ENCODE measurements at regions not wholly inside any gene's neighbourhood (a gene's known extent, or its start where the extent isn't known, plus 50 kb on each side); places are given as distances from the start of the nearest gene placed in this dataset.

DNA sequence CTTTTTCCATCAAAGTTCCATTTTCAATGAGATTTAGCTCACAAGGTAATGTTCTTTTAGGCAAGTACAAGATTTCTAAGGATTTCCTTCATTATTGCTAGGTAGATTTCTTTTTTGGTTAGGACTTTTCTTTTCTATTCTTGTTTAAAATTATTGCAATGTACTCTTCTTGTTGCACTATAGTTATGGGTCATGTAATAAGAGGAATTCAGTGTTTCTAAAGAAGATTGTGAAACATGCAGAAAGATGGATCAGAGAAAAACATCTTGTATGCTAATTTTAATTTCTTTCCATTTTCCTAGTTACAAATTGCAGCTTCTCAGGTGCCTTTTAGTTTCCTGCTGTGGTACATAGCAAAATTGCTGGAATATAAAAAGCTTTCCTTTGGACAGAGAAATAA is 56.1 kb downstream of the BTG1 start:
- no peaks in the 10 kb centered on the region for H3K36me3 Mint-ChIP-seq (ENCODE audit: low read depth)
- H3K27me3 Mint-ChIP-seq (ENCODE audit: low read depth, poor library complexity), result peaks cover 3% of the 10 kb centered on the region
- H3K9me3 Mint-ChIP-seq, result no peaks in the 10 kb centered on the region
- H3K27ac Mint-ChIP-seq, result no peak overlapping the region
- DNase-seq, result no peak
- H3K4me1 Mint-ChIP-seq, result peaks cover 12% of the 10 kb centered on the region
- TF ChIP-seq, protein P1, sequence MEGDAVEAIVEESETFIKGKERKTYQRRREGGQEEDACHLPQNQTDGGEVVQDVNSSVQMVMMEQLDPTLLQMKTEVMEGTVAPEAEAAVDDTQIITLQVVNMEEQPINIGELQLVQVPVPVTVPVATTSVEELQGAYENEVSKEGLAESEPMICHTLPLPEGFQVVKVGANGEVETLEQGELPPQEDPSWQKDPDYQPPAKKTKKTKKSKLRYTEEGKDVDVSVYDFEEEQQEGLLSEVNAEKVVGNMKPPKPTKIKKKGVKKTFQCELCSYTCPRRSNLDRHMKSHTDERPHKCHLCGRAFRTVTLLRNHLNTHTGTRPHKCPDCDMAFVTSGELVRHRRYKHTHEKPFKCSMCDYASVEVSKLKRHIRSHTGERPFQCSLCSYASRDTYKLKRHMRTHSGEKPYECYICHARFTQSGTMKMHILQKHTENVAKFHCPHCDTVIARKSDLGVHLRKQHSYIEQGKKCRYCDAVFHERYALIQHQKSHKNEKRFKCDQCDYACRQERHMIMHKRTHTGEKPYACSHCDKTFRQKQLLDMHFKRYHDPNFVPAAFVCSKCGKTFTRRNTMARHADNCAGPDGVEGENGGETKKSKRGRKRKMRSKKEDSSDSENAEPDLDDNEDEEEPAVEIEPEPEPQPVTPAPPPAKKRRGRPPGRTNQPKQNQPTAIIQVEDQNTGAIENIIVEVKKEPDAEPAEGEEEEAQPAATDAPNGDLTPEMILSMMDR (IDR thresholded peaks at IDR 0.05), result no peak
- H3K4me3 Mint-ChIP-seq, result no peak overlapping the region

DNA sequence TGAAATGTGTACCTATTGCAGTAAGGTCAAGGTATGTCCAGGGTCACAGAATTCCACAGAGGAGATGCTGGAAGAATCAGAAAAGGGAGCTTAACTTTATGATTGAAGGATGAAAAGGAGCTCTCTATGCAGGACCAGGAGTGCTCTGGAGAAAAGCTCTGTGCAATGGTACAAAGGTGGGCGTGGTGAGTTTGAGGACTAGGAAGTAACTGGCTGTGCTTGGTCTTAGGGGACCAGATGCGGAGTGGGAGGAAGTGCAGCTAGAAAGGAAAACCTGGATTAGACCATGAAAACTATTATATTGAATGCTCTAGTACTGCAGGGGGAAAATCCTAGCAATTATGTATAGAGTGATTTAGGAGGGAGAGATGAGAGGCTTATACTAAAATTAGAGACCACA is 56.8 kb downstream of the BTG1 start:
- Mint-ChIP-seq H3K27ac (no peak overlapping the region), H3K9me3 (no peaks in the 10 kb centered on the region), H3K27me3 (ENCODE audit: low read depth, poor library complexity) (peaks cover 3% of the 10 kb centered on the region), H3K36me3 (ENCODE audit: low read depth) (no peaks in the 10 kb centered on the region), H3K4me1 (peaks cover 12% of the 10 kb centered on the region), H3K4me3 (no peak overlapping the region)
- no peak for DNase-seq
- TF ChIP-seq, protein P1 (IDR thresholded peaks at IDR 0.05), result no peak

DNA sequence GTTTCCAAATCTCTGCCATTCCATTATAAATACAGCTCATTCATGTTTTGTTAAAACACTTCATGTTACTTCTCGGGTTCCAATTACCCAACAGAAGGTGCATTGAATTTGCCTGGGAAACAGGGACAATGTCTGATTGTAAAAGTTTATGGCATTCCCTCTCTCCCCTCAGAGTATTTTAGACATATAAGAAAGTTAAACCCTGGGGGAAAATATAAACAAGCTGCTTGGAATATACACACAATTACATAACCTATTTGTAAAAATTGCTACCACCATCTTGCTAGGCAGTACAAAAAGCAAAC is 60.0 kb downstream of the BTG1 start:
- no peak overlapping the region for H3K4me3 Mint-ChIP-seq
- no peaks in the 10 kb centered on the region for H3K9me3 Mint-ChIP-seq
- H3K27ac Mint-ChIP-seq, result no peak overlapping the region
- TF ChIP-seq, protein P1 (IDR thresholded peaks at IDR 0.05), result no peak
- no peaks in the 10 kb centered on the region for H3K36me3 Mint-ChIP-seq (ENCODE audit: low read depth)
- peaks cover 14% of the 10 kb centered on the region for H3K4me1 Mint-ChIP-seq
- no peak for DNase-seq
- H3K27me3 Mint-ChIP-seq (ENCODE audit: low read depth, poor library complexity), result peaks cover 3% of the 10 kb centered on the region

DNA sequence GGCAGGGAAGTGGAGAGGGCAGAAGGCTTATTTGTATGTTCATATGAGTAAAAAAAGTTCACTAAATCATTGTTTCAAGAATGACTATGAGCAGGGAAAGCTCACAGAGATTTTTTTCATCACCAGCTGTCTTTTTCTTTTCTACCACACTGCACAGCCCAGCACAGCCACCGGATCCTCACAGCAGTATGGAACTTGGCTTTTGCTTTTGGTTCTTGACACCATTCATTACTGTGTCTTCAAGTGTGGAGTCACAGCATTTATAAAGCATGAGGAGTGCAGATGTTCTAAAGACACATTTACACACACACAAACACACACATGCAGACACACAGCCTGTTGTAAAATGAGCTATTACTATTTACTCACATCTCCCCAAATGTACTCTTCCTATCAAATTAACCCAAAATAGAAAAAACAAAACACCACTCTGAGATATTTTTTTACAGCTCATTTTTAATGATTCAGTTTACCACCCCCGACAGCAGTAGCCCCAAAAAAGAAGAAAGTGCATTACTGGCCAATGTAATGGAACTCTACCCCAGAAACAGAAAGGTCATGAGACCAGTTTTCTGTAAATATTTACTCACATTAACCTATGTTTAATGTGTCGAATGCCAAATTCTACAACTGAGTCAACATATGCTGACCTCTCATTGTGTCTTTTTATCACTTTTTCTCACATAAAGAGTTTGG is 60.5 kb downstream of the BTG1 start:
- H3K9me3 Mint-ChIP-seq, result no peaks in the 10 kb centered on the region
- peaks cover 3% of the 10 kb centered on the region for H3K27me3 Mint-ChIP-seq (ENCODE audit: low read depth, poor library complexity)
- TF ChIP-seq, protein P1 (IDR thresholded peaks at IDR 0.05), result no peak
- H3K4me1 Mint-ChIP-seq, result peaks cover 19% of the 10 kb centered on the region
- H3K36me3 Mint-ChIP-seq (ENCODE audit: low read depth), result no peaks in the 10 kb centered on the region
- H3K4me3 Mint-ChIP-seq, result no peak overlapping the region
- DNase-seq, result no peak
- peak overlapping the region; percentile 1 for H3K27ac Mint-ChIP-seq

DNA sequence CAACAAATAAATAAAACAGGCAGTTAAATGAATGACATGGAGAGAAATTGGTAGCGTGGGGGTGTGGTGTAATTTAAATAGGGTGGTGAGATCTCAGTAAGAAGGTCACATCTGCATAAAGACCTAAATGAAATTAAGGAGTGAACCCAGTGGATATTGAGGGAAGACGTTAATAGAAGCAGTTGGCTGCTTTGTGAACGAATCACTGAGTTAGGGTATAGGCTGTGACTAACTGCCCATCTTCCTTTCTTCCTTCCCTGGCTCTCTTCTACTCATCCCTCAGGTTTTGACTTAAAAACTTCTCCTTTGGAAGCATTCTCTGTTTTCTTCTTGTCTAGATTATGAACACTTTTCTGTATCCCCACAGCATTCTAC is 64.7 kb downstream of the BTG1 start:
- no peak for DNase-seq
- H3K9me3 Mint-ChIP-seq, result no peaks in the 10 kb centered on the region
- TF ChIP-seq, protein P1 (IDR thresholded peaks at IDR 0.05), result no peak
- H3K4me1 Mint-ChIP-seq, result peaks cover 30% of the 10 kb centered on the region
- no peak overlapping the region for H3K4me3 Mint-ChIP-seq
- H3K27ac Mint-ChIP-seq, result no peak overlapping the region
- no peaks in the 10 kb centered on the region for H3K36me3 Mint-ChIP-seq (ENCODE audit: low read depth)
- H3K27me3 Mint-ChIP-seq (ENCODE audit: low read depth, poor library complexity), result no peaks in the 10 kb centered on the region

DNA sequence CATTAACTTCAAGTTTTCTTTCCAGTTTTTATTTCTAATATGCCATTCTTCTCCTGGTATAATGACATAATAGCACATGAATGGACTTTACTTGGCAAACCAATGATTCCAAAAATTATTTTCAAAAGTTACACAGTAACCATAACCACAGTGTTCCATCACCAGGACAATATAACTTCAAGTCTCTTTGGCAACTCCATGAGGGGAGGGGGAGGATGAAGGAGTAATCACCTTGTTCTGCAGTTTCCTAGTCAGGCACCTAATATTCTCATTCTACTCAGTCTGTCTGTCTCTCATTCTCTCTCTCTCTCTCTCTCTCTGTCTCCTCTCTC is 66.6 kb downstream of the BTG1 start:
- no peaks in the 10 kb centered on the region for H3K9me3 Mint-ChIP-seq
- no peaks in the 10 kb centered on the region for H3K27me3 Mint-ChIP-seq (ENCODE audit: low read depth, poor library complexity)
- DNase-seq, result no peak
- H3K27ac Mint-ChIP-seq, result no peak overlapping the region
- H3K4me1 Mint-ChIP-seq, result peaks cover 32% of the 10 kb centered on the region
- H3K36me3 Mint-ChIP-seq (ENCODE audit: low read depth), result no peaks in the 10 kb centered on the region
- TF ChIP-seq, protein P1 (IDR thresholded peaks at IDR 0.05), result no peak
- no peak overlapping the region for H3K4me3 Mint-ChIP-seq

Data from nephron progenitor cell (in vitro differentiated cells).